H4 (cell line): ENCODE measurements at regions not wholly inside any gene's neighbourhood (a gene's known extent, or its start where the extent isn't known, plus 50 kb on each side); places are given as distances from the start of the nearest gene placed in this dataset.
"Not testable (repeated sequence)": the region's sequence is repeated elsewhere in the genome, so short reads cannot be mapped to it uniquely, and the experiment has no call there.

Experiments
- DNase-seq: peaks from one replicate; pipeline ENCODE4 v3.0.0-alpha.2; 2015; ENCODE audit warnings: low spot score

- no peak for DNase-seq
Observed at GRCh38 chr14:89491711-89492381, 74.8 kb upstream of the FOXN3 start.

GRCh38 chr14:89490466-89490865 lies 73.4 kb upstream of the FOXN3 start:
- no peak for DNase-seq

GRCh38 chr14:89489761-89490437 lies 72.9 kb upstream of the FOXN3 start:
- no peak for DNase-seq

- no peak for DNase-seq
Observed at GRCh38 chr14:89486961-89487360, 69.9 kb upstream of the FOXN3 start.

GRCh38 chr14:89486505-89486904 lies 69.5 kb upstream of the FOXN3 start:
- no peak for DNase-seq

- no peak for DNase-seq
Observed at GRCh38 chr14:89485264-89485663, 68.2 kb upstream of the FOXN3 start.

- no peak for DNase-seq
Observed at GRCh38 chr14:89484051-89484844, 67.2 kb upstream of the FOXN3 start.

GRCh38 chr14:89481196-89481595 lies 64.2 kb upstream of the FOXN3 start:
- no peak for DNase-seq

GRCh38 chr14:89480278-89480677 lies 63.2 kb upstream of the FOXN3 start:
- DNase-seq: no peak

- no peak for DNase-seq
Observed at GRCh38 chr14:89479802-89480201, 62.8 kb upstream of the FOXN3 start.

GRCh38 chr14:89477391-89477790 lies 60.4 kb upstream of the FOXN3 start:
- DNase-seq: no peak

- no peak for DNase-seq
Observed at GRCh38 chr14:89476354-89476896, 59.4 kb upstream of the FOXN3 start.

- DNase-seq: no peak
Observed at GRCh38 chr14:89474464-89474863, 57.4 kb upstream of the FOXN3 start.

- DNase-seq: no peak
Observed at GRCh38 chr14:89473989-89474388, 57.0 kb upstream of the FOXN3 start.

- DNase-seq: no peak
Observed at GRCh38 chr14:89473569-89473968, 56.5 kb upstream of the FOXN3 start.

GRCh38 chr14:89470401-89470800 lies 53.4 kb upstream of the FOXN3 start:
- DNase-seq: no peak

- no peak for DNase-seq
Observed at GRCh38 chr14:89469210-89470198, 52.5 kb upstream of the FOXN3 start.

- no peak for DNase-seq
Observed at GRCh38 chr14:89468566-89468965, 51.5 kb upstream of the FOXN3 start.

- DNase-seq: not testable (repeated sequence)
Observed at GRCh38 chr14:89468030-89468429, 51.0 kb upstream of the FOXN3 start.

GRCh38 chr14:89466944-89467343 lies 49.9 kb upstream of the FOXN3 start:
- no peak for DNase-seq
